Glomerular endothelial cell (primary cell): ENCODE measurements at regions not wholly inside any gene's neighbourhood (a gene's known extent, or its start where the extent isn't known, plus 50 kb on each side); places are given as distances from the start of the nearest gene placed in this dataset.

Experiments used
- DNase-seq: peaks from one replicate; pipeline ENCODE4 v3.0.0-alpha.2; 2011; ENCODE audit warnings: low read depth, low spot score; ENCODE audit errors: extremely low read depth

GRCh38 chr12:92213166-92213565, 67.5 kb upstream of the BTG1 start:
- DNase-seq: no peak

DNA sequence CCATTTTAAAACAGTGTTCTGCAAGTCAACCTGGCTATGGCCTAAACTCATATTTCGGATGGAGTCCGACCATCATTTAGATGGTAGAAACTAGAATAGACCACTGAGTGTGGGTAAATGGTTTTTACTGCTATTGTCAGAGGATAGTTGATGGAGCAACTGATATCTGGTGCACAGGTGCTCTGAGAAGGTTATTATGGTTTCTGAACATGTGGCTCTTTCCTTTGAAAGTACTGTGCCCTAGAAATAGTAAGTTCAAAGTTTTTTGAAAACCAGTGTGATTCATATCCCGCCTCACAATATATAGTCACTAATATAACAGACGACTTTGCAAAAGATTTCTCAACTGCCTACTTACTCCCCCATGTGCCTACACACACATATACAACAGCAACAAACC, 64.4 kb upstream of the BTG1 start:
- no peak for DNase-seq

DNA sequence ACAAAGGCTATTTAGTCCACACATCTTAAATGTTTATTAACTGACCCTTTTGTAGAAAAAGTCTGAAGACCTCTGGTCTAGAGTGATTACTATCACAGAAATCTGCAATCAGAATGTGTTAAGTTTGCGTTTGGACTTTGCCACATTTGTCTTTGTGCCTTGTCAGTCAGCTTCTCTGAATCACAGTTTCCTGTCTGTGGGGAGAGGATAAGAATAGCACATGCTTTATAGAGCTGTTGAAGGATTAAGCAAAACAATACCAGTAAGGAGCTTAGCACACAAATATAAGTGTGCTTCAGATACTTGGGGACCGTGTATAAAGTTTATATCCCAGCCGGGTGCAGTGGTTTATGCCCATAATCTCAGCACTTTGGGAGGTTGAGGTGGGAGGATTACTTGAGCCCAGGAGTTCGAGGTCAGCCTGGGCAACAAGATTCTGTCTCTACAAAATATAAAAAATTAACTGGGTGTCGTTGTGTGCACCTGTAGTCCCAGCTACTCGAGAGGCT, 63.0 kb upstream of the BTG1 start:
- peak; percentile 87 for DNase-seq

- no peak for DNase-seq
Observed at GRCh38 chr12:92206596-92206995, 61.0 kb upstream of the BTG1 start.

DNA sequence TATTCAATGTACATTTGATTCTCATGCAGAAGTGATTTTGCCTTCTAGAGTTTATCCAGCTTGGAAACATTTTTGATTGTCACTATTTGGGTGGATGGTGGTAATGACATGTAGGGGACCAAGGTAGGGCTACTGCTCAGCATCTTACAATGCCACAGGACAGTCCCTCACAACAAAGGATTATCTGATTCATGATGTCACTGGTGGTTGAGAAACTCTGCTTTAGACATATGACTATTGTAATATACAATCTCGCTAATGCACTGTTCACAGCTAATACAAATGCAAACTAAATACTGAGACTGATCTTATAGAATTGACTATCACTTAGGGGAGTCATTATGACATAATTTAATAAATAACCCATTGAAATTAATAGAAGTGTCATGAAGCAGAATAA, 60.4 kb upstream of the BTG1 start:
- DNase-seq: no peak

DNA sequence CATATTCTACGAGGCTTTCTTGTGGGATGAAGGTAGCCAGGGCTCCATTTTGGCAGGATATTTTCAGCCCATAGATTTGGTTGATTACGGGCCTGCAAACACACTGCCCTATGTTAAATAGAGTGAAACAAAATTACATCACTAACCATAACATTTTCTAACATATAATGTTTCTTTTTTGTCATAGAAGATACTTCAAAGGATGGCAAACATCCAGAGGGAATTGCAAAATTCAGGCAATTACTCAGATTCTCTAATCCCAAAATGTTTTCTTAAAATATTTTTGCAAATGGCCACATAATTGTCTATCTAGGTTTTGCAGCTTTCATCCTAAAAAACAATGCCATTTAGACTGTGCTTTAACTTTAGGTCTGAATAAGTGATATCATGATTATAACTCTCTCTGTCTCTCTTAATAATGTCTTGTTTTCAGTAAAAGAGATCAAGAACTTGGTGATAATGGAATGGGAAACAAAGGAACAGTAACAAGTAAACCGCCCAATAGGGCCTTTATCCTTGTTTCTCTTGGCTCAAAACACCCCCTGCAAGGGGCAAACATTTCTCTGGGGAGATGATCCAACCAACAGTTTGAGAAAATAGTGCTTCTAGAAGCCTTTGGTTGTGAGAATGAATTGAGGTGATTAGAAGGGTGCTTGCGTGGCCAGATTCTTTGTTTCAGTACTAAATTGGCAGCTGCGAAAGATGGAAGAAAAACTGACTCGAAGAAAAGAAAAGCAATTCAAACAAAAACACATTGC, 54.4 kb upstream of the BTG1 start:
- DNase-seq: no peak

DNA sequence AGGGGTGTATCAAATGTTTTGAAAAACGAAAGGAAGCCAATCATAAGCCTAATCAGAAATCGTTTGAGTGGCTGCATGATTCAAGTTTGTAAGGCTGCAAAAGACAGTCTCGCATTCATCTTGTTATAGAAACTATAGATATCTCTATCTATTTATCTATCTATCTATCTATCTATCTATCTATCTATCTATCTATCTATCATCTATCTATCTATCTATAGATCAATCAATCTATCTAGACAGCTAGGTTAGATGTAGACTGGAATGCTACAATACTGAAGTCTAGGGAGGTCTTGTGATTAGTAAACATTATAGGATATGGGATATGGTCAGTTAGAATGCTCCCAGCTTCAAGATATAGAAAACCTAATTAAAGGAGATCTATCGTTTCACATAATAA, 52.2 kb upstream of the BTG1 start:
- DNase-seq: no peak

DNA sequence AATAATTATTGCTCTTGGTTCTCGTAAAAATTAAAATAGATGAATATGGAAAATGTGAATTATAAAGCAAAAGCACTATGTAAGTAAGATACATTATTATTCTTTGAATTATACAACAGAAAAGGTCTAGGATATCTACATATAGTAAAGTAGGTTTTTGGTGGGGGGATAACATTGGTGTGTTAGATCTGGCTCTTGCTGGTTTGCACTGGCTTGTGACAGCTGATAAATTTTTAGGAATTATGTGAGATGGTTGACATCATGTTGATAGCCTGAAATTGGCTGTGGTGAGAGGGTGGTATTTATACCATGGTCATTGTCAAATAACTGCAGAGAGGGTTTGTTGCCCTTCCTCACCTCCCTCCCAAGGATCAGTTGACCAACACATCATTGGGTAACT, 50.7 kb upstream of the BTG1 start:
- no peak for DNase-seq
